Lower leg skin (tissue), 3 donors: ENCODE measurements at regions not wholly inside any gene's neighbourhood (a gene's known extent, or its start where the extent isn't known, plus 50 kb on each side); places are given as distances from the start of the nearest gene placed in this dataset.

ENCODE experiments used
- POLR2A ChIP-seq, 2 donors: fragments of 450-650 bp; IDR thresholded peaks; one replicate each; pipeline ENCODE4 v1.6.1; 2016 to 2017; ENCODE audit warnings: antibody characterized with exemption in 2 of 2, mild to moderate bottlenecking in 1 of 2, moderate library complexity in 1 of 2
- TF ChIP-seq, protein P1 (sequence below), 3 donors: fragments of 450-650 bp; IDR thresholded peaks; one replicate each; pipeline ENCODE4 v1.5.1; 2016; ENCODE audit warnings: antibody characterized with exemption in 3 of 3, mild to moderate bottlenecking in 3 of 3, moderate library complexity in 2 of 3

DNA sequence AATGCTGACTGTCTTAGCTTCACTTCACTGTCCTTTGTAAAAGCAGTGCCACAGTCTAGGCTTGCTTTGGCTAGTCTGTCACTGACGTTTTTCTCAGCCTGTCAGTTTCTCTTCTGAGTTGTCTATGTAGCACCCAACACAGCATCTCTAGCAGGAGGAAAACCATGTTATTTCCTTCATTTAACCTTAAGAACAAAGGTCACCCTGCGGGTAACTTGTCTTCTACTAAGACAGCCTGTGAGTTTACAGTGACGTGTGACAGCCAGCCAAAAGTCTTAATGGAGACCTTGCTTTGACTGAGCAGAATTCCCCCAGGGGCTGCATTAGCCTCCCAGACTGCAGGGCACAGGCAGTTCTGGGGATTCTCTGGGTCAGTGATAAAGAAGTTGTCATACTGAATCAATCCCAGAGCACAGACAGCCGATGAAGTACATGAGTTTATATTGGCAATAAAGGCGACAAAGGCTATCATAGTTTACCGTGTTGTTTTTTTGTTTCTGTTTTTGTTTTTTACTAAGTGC lies 296.0 kb upstream of the KIAA1217 start:
- TF ChIP-seq POLR2A (IDR thresholded peaks at IDR 0.05) = no peak
- TF ChIP-seq, protein P1, sequence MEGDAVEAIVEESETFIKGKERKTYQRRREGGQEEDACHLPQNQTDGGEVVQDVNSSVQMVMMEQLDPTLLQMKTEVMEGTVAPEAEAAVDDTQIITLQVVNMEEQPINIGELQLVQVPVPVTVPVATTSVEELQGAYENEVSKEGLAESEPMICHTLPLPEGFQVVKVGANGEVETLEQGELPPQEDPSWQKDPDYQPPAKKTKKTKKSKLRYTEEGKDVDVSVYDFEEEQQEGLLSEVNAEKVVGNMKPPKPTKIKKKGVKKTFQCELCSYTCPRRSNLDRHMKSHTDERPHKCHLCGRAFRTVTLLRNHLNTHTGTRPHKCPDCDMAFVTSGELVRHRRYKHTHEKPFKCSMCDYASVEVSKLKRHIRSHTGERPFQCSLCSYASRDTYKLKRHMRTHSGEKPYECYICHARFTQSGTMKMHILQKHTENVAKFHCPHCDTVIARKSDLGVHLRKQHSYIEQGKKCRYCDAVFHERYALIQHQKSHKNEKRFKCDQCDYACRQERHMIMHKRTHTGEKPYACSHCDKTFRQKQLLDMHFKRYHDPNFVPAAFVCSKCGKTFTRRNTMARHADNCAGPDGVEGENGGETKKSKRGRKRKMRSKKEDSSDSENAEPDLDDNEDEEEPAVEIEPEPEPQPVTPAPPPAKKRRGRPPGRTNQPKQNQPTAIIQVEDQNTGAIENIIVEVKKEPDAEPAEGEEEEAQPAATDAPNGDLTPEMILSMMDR (IDR thresholded peaks at IDR 0.05) = no peak
